ENCODE measurements at regions not wholly inside any gene's neighbourhood (a gene's known extent, or its start where the extent isn't known, plus 50 kb on each side); places are given as distances from the start of the nearest gene placed in this dataset.

GRCh38 chr20:56720620-56721213 is 91.6 kb downstream of the TFAP2C start:
- no peak for TF ChIP-seq CTCF (IDR thresholded peaks at IDR 0.05)
- TF ChIP-seq ZFX (IDR thresholded peaks at IDR 0.05; ENCODE audit: borderline replicate concordance): no peak

All from 22Rv1 (cell line).